Activated T-cell treated with anti-CD3 and anti-CD28 coated beads, Interleukin-2, amount 50 U/mL, for 1 hour (primary cell): ENCODE measurements at regions not wholly inside any gene's neighbourhood (a gene's known extent, or its start where the extent isn't known, plus 50 kb on each side); places are given as distances from the start of the nearest gene placed in this dataset.
"Not testable (repeated sequence)": the region's sequence is repeated elsewhere in the genome, so short reads cannot be mapped to it uniquely, and the experiment has no call there.

ENCODE experiments used
- DNase-seq: peaks from one replicate; pipeline ENCODE4 v3.0.0-alpha.2; 2020

GRCh38 chr3:66552846-66553245, 52.0 kb upstream of the LRIG1 start:
- DNase-seq = no peak

- DNase-seq = no peak
These were observed 52.8 kb upstream of the LRIG1 start for GRCh38 chr3:66553441-66554113.

GRCh38 chr3:66554178-66554577, 53.4 kb upstream of the LRIG1 start:
- DNase-seq = no peak

- no peak for DNase-seq
These were observed 54.5 kb upstream of the LRIG1 start for GRCh38 chr3:66555214-66555844.

GRCh38 chr3:66557170-66557569, 56.3 kb upstream of the LRIG1 start:
- no peak for DNase-seq

- not testable (repeated sequence) for DNase-seq
These were observed 59.1 kb upstream of the LRIG1 start for GRCh38 chr3:66559924-66560323.

- DNase-seq = no peak
These were observed 60.5 kb upstream of the LRIG1 start for GRCh38 chr3:66561367-66561766.

GRCh38 chr3:66565301-66565700, 64.5 kb upstream of the LRIG1 start:
- DNase-seq = no peak

- no peak for DNase-seq
These were observed 66.3 kb upstream of the LRIG1 start for GRCh38 chr3:66567077-66567476.

GRCh38 chr3:66572090-66572675, 71.4 kb upstream of the LRIG1 start:
- no peak for DNase-seq

- no peak for DNase-seq
These were observed 72.3 kb upstream of the LRIG1 start for GRCh38 chr3:66572938-66573710.

- DNase-seq = no peak
These were observed 73.3 kb upstream of the LRIG1 start for GRCh38 chr3:66574091-66574490.

GRCh38 chr3:66577426-66578203, 76.8 kb upstream of the LRIG1 start:
- no peak for DNase-seq

- DNase-seq = no peak
These were observed 80.4 kb upstream of the LRIG1 start for GRCh38 chr3:66581256-66581655.

- peak; percentile 48 for DNase-seq
These were observed 82.0 kb upstream of the LRIG1 start for GRCh38 chr3:66582721-66583423.

GRCh38 chr3:66583424-66584040, 82.7 kb upstream of the LRIG1 start:
- DNase-seq = no peak

- DNase-seq = no peak
These were observed 84.8 kb upstream of the LRIG1 start for GRCh38 chr3:66585520-66586095.

- DNase-seq = no peak
These were observed 86.0 kb upstream of the LRIG1 start for GRCh38 chr3:66586853-66587252.

- no peak for DNase-seq
These were observed 87.6 kb upstream of the LRIG1 start for GRCh38 chr3:66588340-66588847.

GRCh38 chr3:66592016-66592761, 91.4 kb upstream of the LRIG1 start:
- DNase-seq = no peak
